ENCODE measurements at regions not wholly inside any gene's neighbourhood (a gene's known extent, or its start where the extent isn't known, plus 50 kb on each side); places are given as distances from the start of the nearest gene placed in this dataset.
A peak's percentile ranks its signal among the peaks of the same experiment; 100 is the strongest.
"Not testable (repeated sequence)": the region's sequence is repeated elsewhere in the genome, so short reads cannot be mapped to it uniquely, and the experiment has no call there.

DNA sequence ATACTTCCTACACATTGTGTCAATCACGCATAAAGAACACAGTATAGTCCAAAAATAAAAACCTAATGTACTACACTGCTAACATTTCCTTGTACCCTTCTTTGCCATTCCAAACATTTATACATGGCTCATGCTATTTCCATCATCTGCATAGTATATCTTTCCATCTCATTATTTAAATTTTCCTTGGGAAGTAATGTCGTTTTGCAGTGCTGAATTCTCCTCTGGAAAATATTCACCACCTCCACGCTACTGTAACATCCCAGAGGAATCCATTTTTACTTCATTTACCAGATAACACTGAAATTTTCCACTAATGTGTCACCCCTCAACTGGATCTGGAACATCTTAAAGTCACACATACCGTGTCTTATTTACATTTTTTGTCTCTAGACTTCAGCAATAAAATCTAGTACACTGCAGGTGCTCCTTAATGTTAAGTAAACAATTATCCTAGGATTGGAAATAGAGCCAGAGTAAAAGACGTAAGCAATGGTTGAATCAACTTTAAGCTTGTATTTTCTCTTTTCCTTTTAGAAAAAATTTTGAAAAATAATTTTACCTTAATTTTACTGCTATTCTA is 881.0 kb downstream of the AMY1C start:
- DNase-seq (ENCODE audit: extremely low read depth, insufficient read length): no peak
- no peak overlapping the region for H3K4me3 ChIP-seq (replicated peaks; ENCODE audit: low read depth, low read length)
- TF ChIP-seq, protein P1, sequence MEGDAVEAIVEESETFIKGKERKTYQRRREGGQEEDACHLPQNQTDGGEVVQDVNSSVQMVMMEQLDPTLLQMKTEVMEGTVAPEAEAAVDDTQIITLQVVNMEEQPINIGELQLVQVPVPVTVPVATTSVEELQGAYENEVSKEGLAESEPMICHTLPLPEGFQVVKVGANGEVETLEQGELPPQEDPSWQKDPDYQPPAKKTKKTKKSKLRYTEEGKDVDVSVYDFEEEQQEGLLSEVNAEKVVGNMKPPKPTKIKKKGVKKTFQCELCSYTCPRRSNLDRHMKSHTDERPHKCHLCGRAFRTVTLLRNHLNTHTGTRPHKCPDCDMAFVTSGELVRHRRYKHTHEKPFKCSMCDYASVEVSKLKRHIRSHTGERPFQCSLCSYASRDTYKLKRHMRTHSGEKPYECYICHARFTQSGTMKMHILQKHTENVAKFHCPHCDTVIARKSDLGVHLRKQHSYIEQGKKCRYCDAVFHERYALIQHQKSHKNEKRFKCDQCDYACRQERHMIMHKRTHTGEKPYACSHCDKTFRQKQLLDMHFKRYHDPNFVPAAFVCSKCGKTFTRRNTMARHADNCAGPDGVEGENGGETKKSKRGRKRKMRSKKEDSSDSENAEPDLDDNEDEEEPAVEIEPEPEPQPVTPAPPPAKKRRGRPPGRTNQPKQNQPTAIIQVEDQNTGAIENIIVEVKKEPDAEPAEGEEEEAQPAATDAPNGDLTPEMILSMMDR (IDR thresholded peaks at IDR 0.05; ENCODE audit: insufficient read depth, low read length, poor library complexity, severe bottlenecking): no peak
- H3K36me3 ChIP-seq (ENCODE audit: control insufficient read depth, insufficient read depth, low read length): no peaks in the 10 kb centered on the region
- no peaks in the 10 kb centered on the region for H3K27me3 ChIP-seq (replicated peaks; ENCODE audit: control insufficient read depth, insufficient read depth, low read length)

- DNase-seq (ENCODE audit: extremely low read depth, insufficient read length): no peak
- H3K27me3 ChIP-seq (replicated peaks; ENCODE audit: control insufficient read depth, insufficient read depth, low read length): no peaks in the 10 kb centered on the region
- H3K36me3 ChIP-seq (ENCODE audit: control insufficient read depth, insufficient read depth, low read length): no peaks in the 10 kb centered on the region
- no peak overlapping the region for H3K4me3 ChIP-seq (replicated peaks; ENCODE audit: low read depth, low read length)
- TF ChIP-seq, protein P1 (IDR thresholded peaks at IDR 0.05; ENCODE audit: insufficient read depth, low read length, poor library complexity, severe bottlenecking): no peak
These were observed 886.9 kb downstream of the AMY1C start for GRCh38 chr1:104636581-104636980.

DNA sequence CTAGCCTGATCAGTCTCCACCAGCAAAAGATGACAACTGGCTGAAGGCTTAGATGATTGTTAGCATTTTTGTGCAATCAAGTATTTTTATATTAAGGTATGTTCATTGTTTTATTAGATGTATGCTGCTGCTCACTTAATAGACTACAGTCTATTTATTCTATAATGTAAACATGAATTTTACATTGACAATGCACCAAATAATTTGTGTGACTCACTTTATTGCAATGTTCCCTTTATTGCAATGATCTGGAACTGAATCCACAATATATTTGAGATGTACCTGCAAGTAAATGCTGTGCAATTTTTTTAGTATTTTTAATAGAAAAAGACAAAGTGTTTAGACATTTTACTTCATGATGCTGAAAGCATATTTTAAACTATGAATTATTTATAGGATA is 896.5 kb downstream of the AMY1C start:
- H3K36me3 ChIP-seq (ENCODE audit: control insufficient read depth, insufficient read depth, low read length): no peaks in the 10 kb centered on the region
- TF ChIP-seq, protein P1 (IDR thresholded peaks at IDR 0.05; ENCODE audit: insufficient read depth, low read length, poor library complexity, severe bottlenecking): no peak
- H3K4me3 ChIP-seq (replicated peaks; ENCODE audit: low read depth, low read length): no peak overlapping the region
- DNase-seq (ENCODE audit: extremely low read depth, insufficient read length): no peak
- H3K27me3 ChIP-seq (replicated peaks; ENCODE audit: control insufficient read depth, insufficient read depth, low read length): no peaks in the 10 kb centered on the region

GRCh38 chr1:104648269-104648691 is 898.6 kb downstream of the AMY1C start:
- Histone ChIP-seq H3K36me3 (ENCODE audit: control insufficient read depth, insufficient read depth, low read length) (no peaks in the 10 kb centered on the region), H3K4me3 (replicated peaks; ENCODE audit: low read depth, low read length) (no peak overlapping the region), H3K27me3 (replicated peaks; ENCODE audit: control insufficient read depth, insufficient read depth, low read length) (no peaks in the 10 kb centered on the region)
- DNase-seq (ENCODE audit: extremely low read depth, insufficient read length): no peak
- TF ChIP-seq, protein P1 (IDR thresholded peaks at IDR 0.05; ENCODE audit: insufficient read depth, low read length, poor library complexity, severe bottlenecking): peak; percentile 43

- not testable (repeated sequence) for H3K27me3 ChIP-seq (replicated peaks; ENCODE audit: control insufficient read depth, insufficient read depth, low read length); DNase-seq (ENCODE audit: extremely low read depth, insufficient read length); H3K4me3 ChIP-seq (replicated peaks; ENCODE audit: low read depth, low read length); H3K36me3 ChIP-seq (ENCODE audit: control insufficient read depth, insufficient read depth, low read length)
These were observed 914.7 kb downstream of the AMY1C start for GRCh38 chr1:104664374-104664773.

- no peaks in the 10 kb centered on the region for H3K36me3 ChIP-seq (ENCODE audit: control insufficient read depth, insufficient read depth, low read length)
- no peak for DNase-seq (ENCODE audit: extremely low read depth, insufficient read length)
- TF ChIP-seq, protein P1 (IDR thresholded peaks at IDR 0.05; ENCODE audit: insufficient read depth, low read length, poor library complexity, severe bottlenecking): no peak
- no peak overlapping the region for H3K4me3 ChIP-seq (replicated peaks; ENCODE audit: low read depth, low read length)
- H3K27me3 ChIP-seq (replicated peaks; ENCODE audit: control insufficient read depth, insufficient read depth, low read length): no peaks in the 10 kb centered on the region
These were observed 915.6 kb downstream of the AMY1C start for GRCh38 chr1:104665300-104665699.
